AG09309 (cell line): ENCODE measurements at regions not wholly inside any gene's neighbourhood (a gene's known extent, or its start where the extent isn't known, plus 50 kb on each side); places are given as distances from the start of the nearest gene placed in this dataset.

Experiments used
- DNase-seq: peaks from one replicate; pipeline ENCODE4 v3.0.0-alpha.2; 2010; ENCODE audit warnings: low read depth
- H3K4me3 ChIP-seq: 2 replicates; pipeline ENCODE4 v1.5.1; 2011; ENCODE audit warnings: mild to moderate bottlenecking, low read depth, low read length, moderate library complexity; ENCODE audit not compliant: control insufficient read depth
- CTCF ChIP-seq: IDR thresholded peaks from 2 replicates; pipeline ENCODE4 v1.5.1; 2011; ENCODE audit warnings: mild to moderate bottlenecking, low read depth, low read length, inconsistent platforms; ENCODE audit not compliant: insufficient read depth, control insufficient read depth; ENCODE audit errors: missing control alignments

GRCh38 chr18:14905350-14905749, 157.4 kb downstream of the ANKRD30B start:
- H3K4me3 ChIP-seq, result no peak overlapping the region
- TF ChIP-seq CTCF, result no peak
- DNase-seq, result no peak

- DNase-seq, result no peak
- H3K4me3 ChIP-seq, result no peak overlapping the region
- TF ChIP-seq CTCF, result no peak
Observed at GRCh38 chr18:14905979-14906378, 158.0 kb downstream of the ANKRD30B start.

- DNase-seq, result no peak
- no peak for TF ChIP-seq CTCF
Observed at GRCh38 chr18:14907420-14907819, 159.4 kb downstream of the ANKRD30B start.

GRCh38 chr18:14908541-14908940, 160.6 kb downstream of the ANKRD30B start:
- no peak for DNase-seq
- no peak overlapping the region for H3K4me3 ChIP-seq
- no peak for TF ChIP-seq CTCF

More at GRCh38 chr18:14907420-14907819, 159.4 kb downstream of the ANKRD30B start:
- H3K4me3 ChIP-seq, result no peak overlapping the region

GRCh38 chr18:14912967-14913366, 165.0 kb downstream of the ANKRD30B start:
- TF ChIP-seq CTCF, result no peak
- DNase-seq, result no peak

GRCh38 chr18:14914121-14914520, 166.1 kb downstream of the ANKRD30B start:
- no peak overlapping the region for H3K4me3 ChIP-seq
- DNase-seq, result no peak
- no peak for TF ChIP-seq CTCF

More at GRCh38 chr18:14912967-14913366, 165.0 kb downstream of the ANKRD30B start:
- H3K4me3 ChIP-seq, result no peak overlapping the region

- TF ChIP-seq CTCF, result no peak
- H3K4me3 ChIP-seq, result no peak overlapping the region
- no peak for DNase-seq
Observed at GRCh38 chr18:14914771-14915170, 166.8 kb downstream of the ANKRD30B start.
